DOHH2 (cell line): ENCODE measurements at regions not wholly inside any gene's neighbourhood (a gene's known extent, or its start where the extent isn't known, plus 50 kb on each side); places are given as distances from the start of the nearest gene placed in this dataset.

ENCODE experiments used
- EZH2phosphoT487 ChIP-seq: fragments of 200-600 bp; sonication (generic); IDR thresholded peaks from 2 replicates; pipeline ENCODE4 v1.6.1; 2017; ENCODE audit warnings: borderline replicate concordance, mild to moderate bottlenecking, antibody characterized with exemption, low read length, moderate library complexity, mixed read lengths
- TF ChIP-seq, protein P1 (sequence below): fragments of 200-600 bp; sonication (generic); IDR thresholded peaks from one replicate; pipeline ENCODE4 v1.5.1; 2014; ENCODE audit warnings: antibody characterized with exemption, mild to moderate bottlenecking, low read depth, low read length; ENCODE audit not compliant: poor library complexity, severe bottlenecking

DNA sequence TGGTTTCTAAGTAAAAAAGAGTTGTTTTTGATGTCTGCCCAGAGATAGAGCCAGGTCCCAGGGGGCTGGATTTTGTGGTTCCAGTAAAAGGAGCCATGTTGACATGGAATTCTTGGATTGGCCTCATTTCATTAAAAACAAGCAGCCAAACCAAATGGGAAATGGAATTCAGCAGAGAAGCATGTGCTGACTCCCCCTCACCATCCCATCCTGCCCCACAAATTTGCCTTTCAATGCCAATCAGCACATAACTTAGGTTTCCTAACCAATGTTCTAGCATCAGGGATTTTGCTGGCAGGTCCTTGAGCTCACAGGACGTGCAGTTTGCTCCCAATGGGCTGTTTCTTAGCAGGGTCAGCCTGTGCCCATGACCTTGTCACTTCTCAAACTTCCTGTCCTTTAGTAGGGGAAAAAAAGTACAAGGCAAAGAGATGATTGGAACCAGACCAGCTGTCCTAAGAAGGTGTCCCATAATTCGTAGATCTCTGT, 101.5 kb upstream of the GADD45A start:
- TF ChIP-seq, protein P1, sequence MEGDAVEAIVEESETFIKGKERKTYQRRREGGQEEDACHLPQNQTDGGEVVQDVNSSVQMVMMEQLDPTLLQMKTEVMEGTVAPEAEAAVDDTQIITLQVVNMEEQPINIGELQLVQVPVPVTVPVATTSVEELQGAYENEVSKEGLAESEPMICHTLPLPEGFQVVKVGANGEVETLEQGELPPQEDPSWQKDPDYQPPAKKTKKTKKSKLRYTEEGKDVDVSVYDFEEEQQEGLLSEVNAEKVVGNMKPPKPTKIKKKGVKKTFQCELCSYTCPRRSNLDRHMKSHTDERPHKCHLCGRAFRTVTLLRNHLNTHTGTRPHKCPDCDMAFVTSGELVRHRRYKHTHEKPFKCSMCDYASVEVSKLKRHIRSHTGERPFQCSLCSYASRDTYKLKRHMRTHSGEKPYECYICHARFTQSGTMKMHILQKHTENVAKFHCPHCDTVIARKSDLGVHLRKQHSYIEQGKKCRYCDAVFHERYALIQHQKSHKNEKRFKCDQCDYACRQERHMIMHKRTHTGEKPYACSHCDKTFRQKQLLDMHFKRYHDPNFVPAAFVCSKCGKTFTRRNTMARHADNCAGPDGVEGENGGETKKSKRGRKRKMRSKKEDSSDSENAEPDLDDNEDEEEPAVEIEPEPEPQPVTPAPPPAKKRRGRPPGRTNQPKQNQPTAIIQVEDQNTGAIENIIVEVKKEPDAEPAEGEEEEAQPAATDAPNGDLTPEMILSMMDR: no peak
- no peak for TF ChIP-seq EZH2phosphoT487
